Activated CD8-positive, alpha-beta T cell treated with anti-CD3 and anti-CD28 coated beads for 36 hours (primary cell): ENCODE measurements at regions not wholly inside any gene's neighbourhood (a gene's known extent, or its start where the extent isn't known, plus 50 kb on each side); places are given as distances from the start of the nearest gene placed in this dataset.

ENCODE experiments used
- ATAC-seq: fragments of 200-7000 bp; cut with Tn5 transposase; one replicate; pipeline ENCODE4 v1.10.0; 2021; ENCODE audit warnings: mild to moderate bottlenecking, moderate library complexity
- CTCF ChIA-PET: fragments of 350-600 bp; sonication (Branson Sonifier 250); formaldehyde crosslinking; loops from one replicate; lab custom pipeline; 2021; ENCODE audit warnings: antibody characterized with exemption; lab: Charles Lee
- POLR2A ChIA-PET: fragments of 350-600 bp; sonication (Branson Sonifier 250); formaldehyde crosslinking; loops from one replicate; lab custom pipeline; 2021; ENCODE audit warnings: antibody characterized with exemption; lab: Charles Lee
- DNase-seq: peaks from one replicate; pipeline ENCODE4 v3.0.0-alpha.2; 2020
- H3K27ac Mint-ChIP-seq: one replicate; pipeline ENCODE4 v1.8.0; 2021; ENCODE audit warnings: mild to moderate bottlenecking, mixed read lengths
- H3K27me3 Mint-ChIP-seq: one replicate; pipeline ENCODE4 v1.8.0; 2021; ENCODE audit warnings: mixed read lengths
- H3K36me3 Mint-ChIP-seq: one replicate; pipeline ENCODE4 v1.8.0; 2021; ENCODE audit warnings: low read depth, mixed read lengths
- H3K4me1 Mint-ChIP-seq: one replicate; pipeline ENCODE4 v1.8.0; 2021; ENCODE audit warnings: low read depth, mixed read lengths
- H3K4me3 Mint-ChIP-seq: one replicate; pipeline ENCODE4 v1.8.0; 2021; ENCODE audit warnings: mild to moderate bottlenecking, moderate library complexity, mixed read lengths
- H3K9me3 Mint-ChIP-seq: one replicate; pipeline ENCODE4 v1.8.0; 2021; ENCODE audit warnings: mixed read lengths
- CTCF ChIP-seq: fragments of 200-600 bp; IDR thresholded peaks from one replicate; pipeline ENCODE4 v1.8.0; 2022; ENCODE audit warnings: antibody characterized with exemption, mild to moderate bottlenecking
- intact Hi-C: fragments of 100-400 bp; cut with micrococcal nuclease; formaldehyde crosslinking; loops from one replicate; pipeline ENCODE4 v1.10.0; 2022

GRCh38 chr11:119976805-119977560 lies 160.9 kb downstream of the TRIM29 start:
- TF ChIP-seq CTCF = no peak
- H3K27me3 Mint-ChIP-seq = peaks cover 11% of the 10 kb centered on the region
- CTCF ChIA-PET = no interaction called here
- ATAC-seq (no peak), DNase-seq (no peak)
- POLR2A ChIA-PET = no interaction called here
- intact Hi-C loops = no loop called here
- no peak overlapping the region for H3K27ac Mint-ChIP-seq
- no peak overlapping the region for H3K4me3 Mint-ChIP-seq
- H3K36me3 Mint-ChIP-seq = no peaks in the 10 kb centered on the region
- H3K9me3 Mint-ChIP-seq = no peaks in the 10 kb centered on the region
- H3K4me1 Mint-ChIP-seq = no peaks in the 10 kb centered on the region

- no peaks in the 10 kb centered on the region for H3K36me3 Mint-ChIP-seq
- no peaks in the 10 kb centered on the region for H3K4me1 Mint-ChIP-seq
- CTCF ChIA-PET = no interaction called here
- POLR2A ChIA-PET = no interaction called here
- no peak for TF ChIP-seq CTCF
- H3K9me3 Mint-ChIP-seq = no peaks in the 10 kb centered on the region
- H3K27ac Mint-ChIP-seq = no peak overlapping the region
- intact Hi-C loops = no loop called here
- DNase-seq (no peak), ATAC-seq (no peak)
- no peak overlapping the region for H3K4me3 Mint-ChIP-seq
- peaks cover 11% of the 10 kb centered on the region for H3K27me3 Mint-ChIP-seq
Measured at GRCh38 chr11:119975561-119976152, 162.3 kb downstream of the TRIM29 start.

GRCh38 chr11:119974467-119974866 lies 163.4 kb downstream of the TRIM29 start:
- peaks cover 11% of the 10 kb centered on the region for H3K27me3 Mint-ChIP-seq
- no peak overlapping the region for H3K4me3 Mint-ChIP-seq
- DNase-seq (no peak), ATAC-seq (no peak)
- no peaks in the 10 kb centered on the region for H3K36me3 Mint-ChIP-seq
- intact Hi-C loops = no loop called here
- H3K9me3 Mint-ChIP-seq = no peaks in the 10 kb centered on the region
- no peak overlapping the region for H3K27ac Mint-ChIP-seq
- TF ChIP-seq CTCF = no peak
- ChIA-PET POLR2A (no interaction called here), CTCF (no interaction called here)
- H3K4me1 Mint-ChIP-seq = no peaks in the 10 kb centered on the region

GRCh38 chr11:119974051-119974450 lies 163.9 kb downstream of the TRIM29 start:
- no peak for DNase-seq
- Mint-ChIP-seq H3K27ac (no peak overlapping the region), H3K27me3 (peaks cover 11% of the 10 kb centered on the region), H3K36me3 (no peaks in the 10 kb centered on the region), H3K4me3 (no peak overlapping the region), H3K4me1 (no peaks in the 10 kb centered on the region), H3K9me3 (no peaks in the 10 kb centered on the region)
- intact Hi-C loops = no loop called here
- ATAC-seq = no peak
- CTCF ChIA-PET = no interaction called here
- TF ChIP-seq CTCF = no peak
- POLR2A ChIA-PET = no interaction called here

GRCh38 chr11:119972281-119972680 lies 165.6 kb downstream of the TRIM29 start:
- POLR2A ChIA-PET = no interaction called here

More at GRCh38 chr11:119972281-119972680, 165.6 kb downstream of the TRIM29 start:
- CTCF ChIA-PET = no interaction called here
- ATAC-seq = no peak
- intact Hi-C loops = no loop called here
- no peak for TF ChIP-seq CTCF
- Mint-ChIP-seq H3K27me3 (peaks cover 11% of the 10 kb centered on the region), H3K4me3 (no peak overlapping the region), H3K27ac (no peak overlapping the region), H3K36me3 (no peaks in the 10 kb centered on the region), H3K4me1 (no peaks in the 10 kb centered on the region), H3K9me3 (peaks cover 2% of the 10 kb centered on the region)
- DNase-seq = no peak
